ENCODE measurements at regions not wholly inside any gene's neighbourhood (a gene's known extent, or its start where the extent isn't known, plus 50 kb on each side); places are given as distances from the start of the nearest gene placed in this dataset.

- no peak for DNase-seq
Measured at GRCh38 chr11:20311444-20311843, 52.1 kb upstream of the HTATIP2 start.

- DNase-seq, result no peak
Measured at GRCh38 chr11:20310596-20311394, 52.7 kb upstream of the HTATIP2 start.

- DNase-seq, result no peak
Measured at GRCh38 chr11:20310137-20310536, 53.4 kb upstream of the HTATIP2 start.

GRCh38 chr11:20309231-20310025, 54.1 kb upstream of the HTATIP2 start:
- DNase-seq, result no peak

- DNase-seq, result no peak
Measured at GRCh38 chr11:20308601-20309000, 54.9 kb upstream of the HTATIP2 start.

GRCh38 chr11:20303391-20303965, 60.0 kb upstream of the HTATIP2 start:
- DNase-seq, result no peak

GRCh38 chr11:20293992-20294391, 69.5 kb upstream of the HTATIP2 start:
- no peak for DNase-seq

GRCh38 chr11:20293531-20293930, 70.0 kb upstream of the HTATIP2 start:
- no peak for DNase-seq

GRCh38 chr11:20289732-20290131, 73.8 kb upstream of the HTATIP2 start:
- no peak for DNase-seq

GRCh38 chr11:20283475-20283874, 80.0 kb upstream of the HTATIP2 start:
- DNase-seq, result no peak

GRCh38 chr11:20278727-20279126, 84.8 kb upstream of the HTATIP2 start:
- no peak for DNase-seq

- DNase-seq, result no peak
Measured at GRCh38 chr11:20277014-20277413, 86.5 kb upstream of the HTATIP2 start.

- DNase-seq, result no peak
Measured at GRCh38 chr11:20275987-20276965, 87.2 kb upstream of the HTATIP2 start.

- peak; percentile 6 for DNase-seq
Measured at GRCh38 chr11:20274031-20274430, 89.5 kb upstream of the HTATIP2 start.

GRCh38 chr11:20261526-20261925, 101.3 kb upstream of the DBX1 start:
- no peak for DNase-seq

GRCh38 chr11:20260307-20260706, 100.0 kb upstream of the DBX1 start:
- no peak for DNase-seq

GRCh38 chr11:20259506-20259905, 99.2 kb upstream of the DBX1 start:
- no peak for DNase-seq

GRCh38 chr11:20258376-20258895, 98.2 kb upstream of the DBX1 start:
- DNase-seq, result no peak

GRCh38 chr11:20256925-20257324, 96.7 kb upstream of the DBX1 start:
- DNase-seq, result no peak

- no peak for DNase-seq
Measured at GRCh38 chr11:20253796-20254195, 93.5 kb upstream of the DBX1 start.

- DNase-seq, result no peak
Measured at GRCh38 chr11:20251496-20251895, 91.2 kb upstream of the DBX1 start.

GRCh38 chr11:20250644-20251247, 90.5 kb upstream of the DBX1 start:
- no peak for DNase-seq

Data from NCI-H1092 (cell line).